ENCODE measurements at regions not wholly inside any gene's neighbourhood (a gene's known extent, or its start where the extent isn't known, plus 50 kb on each side); places are given as distances from the start of the nearest gene placed in this dataset.

- H3K9me3 ChIP-seq, result no peaks in the 10 kb centered on the region
- no peaks in the 10 kb centered on the region for H3K36me3 ChIP-seq
- H3K27me3 ChIP-seq, result peaks cover 11% of the 10 kb centered on the region; the same call in 1 of the 2 replicates
- no peaks in the 10 kb centered on the region for H3K4me1 ChIP-seq
- TF ChIP-seq CTCF (IDR thresholded peaks at IDR 0.05; ENCODE audit: low read depth, low read length), result no peak
- no peak overlapping the region for H3K4me3 ChIP-seq (ENCODE audit: low read depth, low read length)
- DNase-seq, result no peak
These were observed 132.7 kb upstream of the ASB18 start for GRCh38 chr2:236396818-236397350.

DNA sequence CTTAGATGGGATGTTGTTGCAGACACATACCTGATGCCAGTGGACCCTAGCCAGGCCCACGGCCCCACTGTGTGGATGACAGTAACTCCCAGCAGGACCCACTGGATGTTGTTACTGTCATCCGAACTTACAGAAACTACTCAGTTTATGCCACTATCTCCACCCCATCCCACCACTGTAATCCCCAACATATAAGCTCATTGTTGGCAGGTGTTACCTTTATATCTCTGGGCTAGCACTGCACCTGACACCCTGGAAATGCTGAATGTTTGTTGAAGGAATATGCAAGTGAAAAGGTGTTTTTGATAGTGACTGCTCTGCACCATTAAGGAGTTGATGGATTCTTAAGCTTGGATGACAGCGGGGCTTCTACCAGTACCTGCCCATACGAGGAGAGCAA lies 133.5 kb upstream of the ASB18 start:
- Histone ChIP-seq H3K27me3 (peaks cover 11% of the 10 kb centered on the region; the same call in 1 of the 2 replicates), H3K4me3 (ENCODE audit: low read depth, low read length) (no peak overlapping the region), H3K4me1 (no peaks in the 10 kb centered on the region), H3K9me3 (no peaks in the 10 kb centered on the region), H3K36me3 (no peaks in the 10 kb centered on the region)
- TF ChIP-seq CTCF (IDR thresholded peaks at IDR 0.05; ENCODE audit: low read depth, low read length), result no peak
- DNase-seq, result no peak

GRCh38 chr2:236399409-236399808 lies 135.2 kb upstream of the ASB18 start:
- H3K4me3 ChIP-seq (ENCODE audit: low read depth, low read length), result no peak overlapping the region
- H3K4me1 ChIP-seq, result no peaks in the 10 kb centered on the region
- H3K27me3 ChIP-seq, result peaks cover 11% of the 10 kb centered on the region; the same call in 1 of the 2 replicates
- no peak for TF ChIP-seq CTCF (IDR thresholded peaks at IDR 0.05; ENCODE audit: low read depth, low read length)
- no peaks in the 10 kb centered on the region for H3K36me3 ChIP-seq
- no peak for DNase-seq
- H3K9me3 ChIP-seq, result no peaks in the 10 kb centered on the region

- no peak for TF ChIP-seq CTCF (IDR thresholded peaks at IDR 0.05; ENCODE audit: low read depth, low read length)
- DNase-seq, result no peak
- Histone ChIP-seq H3K36me3 (no peaks in the 10 kb centered on the region), H3K4me1 (no peaks in the 10 kb centered on the region), H3K4me3 (ENCODE audit: low read depth, low read length) (no peak overlapping the region), H3K27me3 (peaks cover 11% of the 10 kb centered on the region; the same call in 1 of the 2 replicates), H3K9me3 (no peaks in the 10 kb centered on the region)
These were observed 135.9 kb upstream of the ASB18 start for GRCh38 chr2:236400046-236400574.

DNA sequence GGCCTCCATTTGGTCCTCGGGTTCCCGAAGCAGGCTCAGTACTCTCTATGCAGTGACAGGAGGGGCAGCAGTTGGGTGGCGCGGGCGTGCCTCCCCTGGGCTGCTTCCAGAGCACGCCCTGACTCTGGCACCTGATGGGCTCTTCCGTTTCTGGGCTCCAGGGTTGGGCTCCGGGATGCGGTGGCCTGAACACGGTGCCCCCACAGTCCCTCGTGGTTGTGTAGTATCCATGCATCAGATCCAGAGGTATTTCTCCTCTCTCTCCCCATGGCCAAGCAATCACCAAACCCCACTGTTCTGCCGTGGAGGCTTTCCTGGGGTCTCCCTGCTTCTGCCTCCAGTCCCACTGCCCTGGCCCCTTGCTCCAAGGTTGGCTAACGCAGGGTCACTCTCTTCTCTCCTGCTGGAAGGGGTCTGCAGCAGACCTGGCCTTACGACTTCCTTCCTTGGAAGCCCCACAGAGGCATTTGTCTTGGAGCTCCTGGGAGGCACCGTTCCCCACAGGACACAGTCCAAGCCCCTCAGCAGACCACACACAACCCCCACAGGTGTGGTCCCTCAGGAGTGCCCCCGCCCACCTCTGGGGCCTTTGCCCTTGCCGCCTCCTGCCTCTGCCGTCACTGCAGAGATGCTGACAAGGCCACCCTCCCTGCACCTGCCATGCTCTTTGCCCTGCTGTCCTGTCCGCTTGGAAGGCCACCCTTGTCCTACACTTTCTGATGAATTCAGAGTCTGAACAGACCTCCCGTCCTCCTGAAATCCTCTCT lies 136.6 kb upstream of the ASB18 start:
- no peak for DNase-seq
- no peak overlapping the region for H3K4me3 ChIP-seq (ENCODE audit: low read depth, low read length)
- H3K27me3 ChIP-seq, result peaks cover 11% of the 10 kb centered on the region; the same call in 1 of the 2 replicates
- H3K36me3 ChIP-seq, result no peaks in the 10 kb centered on the region
- H3K4me1 ChIP-seq, result no peaks in the 10 kb centered on the region
- no peaks in the 10 kb centered on the region for H3K9me3 ChIP-seq
- no peak for TF ChIP-seq CTCF (IDR thresholded peaks at IDR 0.05; ENCODE audit: low read depth, low read length)

All from BE2C (cell line).